LoVo (cell line): ENCODE measurements at regions not wholly inside any gene's neighbourhood (a gene's known extent, or its start where the extent isn't known, plus 50 kb on each side); places are given as distances from the start of the nearest gene placed in this dataset.

Source experiments
- DNase-seq: peaks from one replicate; pipeline ENCODE4 v3.0.0-alpha.2; 2016; ENCODE audit warnings: low spot score

- DNase-seq, result no peak
These were observed 974.0 kb upstream of the GHITM start for GRCh38 chr10:83165265-83165664.

GRCh38 chr10:83166344-83166743 is 973.0 kb upstream of the GHITM start:
- DNase-seq, result no peak

- DNase-seq, result no peak
These were observed 972.2 kb upstream of the GHITM start for GRCh38 chr10:83167081-83167480.

- no peak for DNase-seq
These were observed 962.4 kb upstream of the GHITM start for GRCh38 chr10:83176901-83177300.

- DNase-seq, result no peak
These were observed 960.8 kb upstream of the GHITM start for GRCh38 chr10:83178526-83178925.

- DNase-seq, result no peak
These were observed 959.9 kb upstream of the GHITM start for GRCh38 chr10:83179371-83179770.

- no peak for DNase-seq
These were observed 957.2 kb upstream of the GHITM start for GRCh38 chr10:83182076-83182475.

GRCh38 chr10:83184641-83185040 is 954.7 kb upstream of the GHITM start:
- DNase-seq, result no peak

- no peak for DNase-seq
These were observed 948.7 kb upstream of the GHITM start for GRCh38 chr10:83190614-83191013.

- DNase-seq, result no peak
These were observed 946.3 kb upstream of the GHITM start for GRCh38 chr10:83193026-83193425.

GRCh38 chr10:83195021-83195420 is 944.3 kb upstream of the GHITM start:
- DNase-seq, result no peak

GRCh38 chr10:83199374-83199773 is 939.9 kb upstream of the GHITM start:
- no peak for DNase-seq

- DNase-seq, result no peak
These were observed 933.4 kb upstream of the GHITM start for GRCh38 chr10:83205861-83206260.

GRCh38 chr10:83212632-83213334 is 926.5 kb upstream of the GHITM start:
- no peak for DNase-seq

- DNase-seq, result no peak
These were observed 925.2 kb upstream of the GHITM start for GRCh38 chr10:83214136-83214535.

- DNase-seq, result no peak
These were observed 921.1 kb upstream of the GHITM start for GRCh38 chr10:83218205-83218604.

- DNase-seq, result no peak
These were observed 917.0 kb upstream of the GHITM start for GRCh38 chr10:83222300-83222699.

GRCh38 chr10:83222832-83223742 is 916.2 kb upstream of the GHITM start:
- DNase-seq, result no peak

GRCh38 chr10:83225781-83226180 is 913.5 kb upstream of the GHITM start:
- DNase-seq, result no peak

GRCh38 chr10:83229991-83230390 is 909.3 kb upstream of the GHITM start:
- no peak for DNase-seq

GRCh38 chr10:83233691-83234090 is 905.6 kb upstream of the GHITM start:
- no peak for DNase-seq

- DNase-seq, result no peak
These were observed 891.1 kb upstream of the GHITM start for GRCh38 chr10:83248106-83248631.

- no peak for DNase-seq
These were observed 888.9 kb upstream of the GHITM start for GRCh38 chr10:83250396-83250795.
